Esophagus muscularis mucosa (tissue), 4 donors: ENCODE measurements at regions not wholly inside any gene's neighbourhood (a gene's known extent, or its start where the extent isn't known, plus 50 kb on each side); places are given as distances from the start of the nearest gene placed in this dataset.

Experiments
- DNase-seq: peaks from one replicate; pipeline ENCODE4 v3.0.0-alpha.2; 2017; ENCODE audit errors: extremely low spot score
- H3K27ac ChIP-seq, 4 donors: fragments of 200-600 bp; sonication (generic); replicated peaks in 1 of 4; 1 replicate in 3 of 4; 2 replicates in 1 of 4; pipeline ENCODE4 v1.5.1; 2016 to 2019; ENCODE audit warnings: mild to moderate bottlenecking in 1 of 4
- H3K27me3 ChIP-seq, 4 donors: fragments of 200-600 bp; sonication (generic); one replicate each; pipeline versions ENCODE4 v1.5.1 to v1.6.0; 2016 to 2019
- H3K36me3 ChIP-seq, 4 donors: fragments of 200-600 bp; sonication (generic); one replicate each; pipeline ENCODE4 v1.5.1; 2016 to 2019
- H3K4me1 ChIP-seq, 4 donors: fragments of 200-600 bp; sonication (generic); one replicate each; pipeline ENCODE4 v1.5.1; 2016 to 2019
- H3K4me3 ChIP-seq, 4 donors: fragments of 200-600 bp; sonication (generic); 1 replicate in 2 of 4; 2 replicates in 2 of 4; pipeline ENCODE4 v1.5.1; 2016 to 2019; ENCODE audit warnings: mild to moderate bottlenecking in 4 of 4, moderate library complexity in 1 of 4
- H3K9me3 ChIP-seq, 4 donors: fragments of 200-600 bp; sonication (generic); 1 replicate in 3 of 4; 2 replicates in 1 of 4; pipeline ENCODE4 v1.5.1; 2016 to 2019
- CTCF ChIP-seq, 3 experiments: fragments of 200-600 bp in 2 of 3; fragments of 450-650 bp in 1 of 3; sonication (generic) in 2 of 3; IDR thresholded peaks; one replicate each; pipeline ENCODE4 v1.5.1; 2017 to 2019; ENCODE audit warnings: antibody characterized with exemption in 3 of 3, mild to moderate bottlenecking in 2 of 3, moderate library complexity in 1 of 3
- EP300 ChIP-seq: sonication (generic); formaldehyde crosslinking; IDR thresholded peaks from one replicate; pipeline ENCODE4 v1.6.1; 2017; ENCODE audit warnings: antibody characterized with exemption
- POLR2A ChIP-seq: fragments of 450-650 bp; IDR thresholded peaks from one replicate; pipeline ENCODE4 v1.6.1; 2017; ENCODE audit warnings: antibody characterized with exemption, moderate library complexity, mild to moderate bottlenecking, low read depth
- POLR2AphosphoS5 ChIP-seq, 2 donors: sonication (generic); formaldehyde crosslinking; IDR thresholded peaks; one replicate each; pipeline ENCODE4 v1.6.1; 2017; ENCODE audit warnings: antibody characterized with exemption in 2 of 2
- WGBS: methylation state at CpG from one replicate; pipeline ENCODE4 v1.1.5; 2018; 5-methylcytosine and 5-hydroxymethylcytosine counted together
- intact Hi-C: fragments of 100-400 bp; cut with DNase I; formaldehyde crosslinking; loops from one replicate; pipeline ENCODE4 v1.15.1; 2023

GRCh38 chr2:128579825-128580224 is 261.2 kb upstream of the HS6ST1 start:
- Histone ChIP-seq H3K36me3 (no peaks in the 10 kb centered on the region), H3K27me3 (no peaks in the 10 kb centered on the region), H3K4me3 (no peak overlapping the region), H3K4me1 (no peaks in the 10 kb centered on the region), H3K9me3 (peaks cover 0 to 3% (median 0%) of the 10 kb centered on the region in 4 donors), H3K27ac (no peak overlapping the region)
- intact Hi-C loops, result no loop called here
- whole genome bisulfite sequencing, result no CpG with 5 or more reads among the region's 5 CpGs
- peak; percentile 47 for DNase-seq
- TF ChIP-seq EP300 (no peak), POLR2A (no peak), POLR2AphosphoS5 (IDR thresholded peaks at IDR 0.05) (no peak), CTCF (IDR thresholded peaks at IDR 0.05) (no peak)

- H3K9me3 ChIP-seq, result peaks cover 0 to 5% (median 0%) of the 10 kb centered on the region in 4 donors
- 90% methylated on average over 6 of the region's 6 CpGs for WGBS
- no peaks in the 10 kb centered on the region for H3K27me3 ChIP-seq
- H3K4me1 ChIP-seq, result no peaks in the 10 kb centered on the region
- intact Hi-C loops, result no loop called here
- H3K27ac ChIP-seq, result no peak overlapping the region
- no peak overlapping the region for H3K4me3 ChIP-seq
- peak; percentile 84 for DNase-seq
- TF ChIP-seq EP300, result no peak
- no peak for TF ChIP-seq POLR2A
- no peak for TF ChIP-seq CTCF (IDR thresholded peaks at IDR 0.05)
- TF ChIP-seq POLR2AphosphoS5 (IDR thresholded peaks at IDR 0.05), result no peak
- H3K36me3 ChIP-seq, result no peaks in the 10 kb centered on the region
Observed at GRCh38 chr2:128580988-128581848, 262.6 kb upstream of the HS6ST1 start.

- no peaks in the 10 kb centered on the region for H3K4me1 ChIP-seq
- 91% methylated on average over 2 of the region's 2 CpGs for WGBS
- H3K4me3 ChIP-seq, result no peak overlapping the region
- DNase-seq, result no peak
- no peak overlapping the region for H3K27ac ChIP-seq
- no peak for TF ChIP-seq CTCF (IDR thresholded peaks at IDR 0.05)
- no peak for TF ChIP-seq POLR2AphosphoS5 (IDR thresholded peaks at IDR 0.05)
- no peaks in the 10 kb centered on the region for H3K27me3 ChIP-seq
- intact Hi-C loops, result no loop called here
- no peaks in the 10 kb centered on the region for H3K36me3 ChIP-seq
- H3K9me3 ChIP-seq, result peaks cover 0 to 5% (median 0%) of the 10 kb centered on the region in 4 donors
Observed at GRCh38 chr2:128581849-128582244, 263.2 kb upstream of the HS6ST1 start.

GRCh38 chr2:128584296-128584890 is 265.7 kb upstream of the HS6ST1 start:
- Histone ChIP-seq H3K27me3 (peaks cover 0 to 4% (median 0%) of the 10 kb centered on the region in 4 donors), H3K27ac (no peak overlapping the region), H3K9me3 (peaks cover 0 to 5% (median 0%) of the 10 kb centered on the region in 4 donors), H3K4me1 (no peaks in the 10 kb centered on the region), H3K36me3 (no peaks in the 10 kb centered on the region), H3K4me3 (no peak overlapping the region)
- WGBS, result 78% methylated on average over 8 of the region's 8 CpGs
- peak; percentile 45 for DNase-seq
- intact Hi-C loops, result no loop called here
- TF ChIP-seq CTCF (IDR thresholded peaks at IDR 0.05) (no peak), POLR2A (no peak), POLR2AphosphoS5 (IDR thresholded peaks at IDR 0.05) (no peak), EP300 (no peak)
